GM12864 (cell line): ENCODE measurements at regions not wholly inside any gene's neighbourhood (a gene's known extent, or its start where the extent isn't known, plus 50 kb on each side); places are given as distances from the start of the nearest gene placed in this dataset.

Experiments used
- DNase-seq: peaks from one replicate; pipeline ENCODE4 v3.0.0-alpha.2; 2011; ENCODE audit warnings: low read depth
- H3K4me3 ChIP-seq: 2 replicates; pipeline ENCODE4 v1.5.1; 2011; ENCODE audit warnings: mild to moderate bottlenecking, low read depth, low read length, control low read depth
- CTCF ChIP-seq: IDR thresholded peaks from 2 replicates; pipeline ENCODE4 v1.5.1; 2011; ENCODE audit warnings: low read depth, mild to moderate bottlenecking, moderate library complexity, low read length, control low read depth, inconsistent platforms; ENCODE audit errors: missing control alignments

- DNase-seq: no peak
- TF ChIP-seq CTCF: no peak
- no peak overlapping the region for H3K4me3 ChIP-seq
Observed at GRCh38 chr2:7109533-7109885, 192.3 kb downstream of the RNF144A start.

GRCh38 chr2:7111626-7112025, 194.4 kb downstream of the RNF144A start:
- DNase-seq: no peak
- H3K4me3 ChIP-seq: no peak overlapping the region
- TF ChIP-seq CTCF: peak; percentile 22

GRCh38 chr2:7115364-7115763, 198.2 kb downstream of the RNF144A start:
- TF ChIP-seq CTCF: no peak
- no peak overlapping the region for H3K4me3 ChIP-seq
- DNase-seq: no peak

GRCh38 chr2:7115906-7116305, 198.7 kb downstream of the RNF144A start:
- DNase-seq: no peak
- no peak for TF ChIP-seq CTCF
- no peak overlapping the region for H3K4me3 ChIP-seq

- TF ChIP-seq CTCF: no peak
- DNase-seq: no peak
- H3K4me3 ChIP-seq: no peak overlapping the region
Observed at GRCh38 chr2:7116511-7116910, 199.3 kb downstream of the RNF144A start.

- DNase-seq: no peak
- no peak for TF ChIP-seq CTCF
- no peak overlapping the region for H3K4me3 ChIP-seq
Observed at GRCh38 chr2:7117076-7117475, 199.9 kb downstream of the RNF144A start.

GRCh38 chr2:7118606-7119131, 201.5 kb downstream of the RNF144A start:
- no peak for TF ChIP-seq CTCF
- no peak for DNase-seq
- no peak overlapping the region for H3K4me3 ChIP-seq
